Activated CD4-positive, alpha-beta memory T cell treated with anti-CD3 and anti-CD28 coated beads, Interleukin-2, amount 10 ng/mL, durations not matched to agents 7 days and 5 days (primary cell): ENCODE measurements at regions not wholly inside any gene's neighbourhood (a gene's known extent, or its start where the extent isn't known, plus 50 kb on each side); places are given as distances from the start of the nearest gene placed in this dataset.
"Not testable (repeated sequence)": the region's sequence is repeated elsewhere in the genome, so short reads cannot be mapped to it uniquely, and the experiment has no call there.

Source experiments
- CTCF ChIA-PET: fragments of 350-600 bp; sonication (Branson Sonifier 250); formaldehyde crosslinking; loops from one replicate; lab custom pipeline; 2021; ENCODE audit warnings: antibody characterized with exemption, inconsistent platforms; lab: Charles Lee
- POLR2A ChIA-PET: fragments of 350-600 bp; sonication (Branson Sonifier 250); formaldehyde crosslinking; loops from one replicate; lab custom pipeline; 2021; ENCODE audit warnings: antibody characterized with exemption; lab: Charles Lee
- DNase-seq: peaks from one replicate; pipeline ENCODE4 v3.0.0-alpha.2; 2020
- H3K27ac Mint-ChIP-seq: one replicate; pipeline ENCODE4 v1.8.0; 2021; ENCODE audit warnings: mild to moderate bottlenecking, mixed read lengths
- H3K27me3 Mint-ChIP-seq: one replicate; pipeline ENCODE4 v1.8.0; 2021; ENCODE audit warnings: mixed read lengths
- H3K36me3 Mint-ChIP-seq: one replicate; pipeline ENCODE4 v1.8.0; 2021; ENCODE audit warnings: low read depth, mixed read lengths
- H3K4me1 Mint-ChIP-seq: one replicate; pipeline ENCODE4 v1.8.0; 2021; ENCODE audit warnings: mixed read lengths
- H3K4me3 Mint-ChIP-seq: one replicate; pipeline ENCODE4 v1.8.0; 2021; ENCODE audit warnings: mild to moderate bottlenecking, mixed read lengths
- H3K9me3 Mint-ChIP-seq: one replicate; pipeline ENCODE4 v1.8.0; 2021; ENCODE audit warnings: mixed read lengths

GRCh38 chr1:57553666-57554065, 129.8 kb upstream of the DAB1 start:
- Mint-ChIP-seq H3K4me1 (no peaks in the 10 kb centered on the region), H3K27me3 (no peaks in the 10 kb centered on the region)

GRCh38 chr1:57551476-57551875, 127.6 kb upstream of the DAB1 start:
- ChIA-PET POLR2A (no interaction called here), CTCF (no interaction called here)
- no peaks in the 10 kb centered on the region for H3K36me3 Mint-ChIP-seq
- H3K27ac Mint-ChIP-seq: no peak overlapping the region
- no peak overlapping the region for H3K4me3 Mint-ChIP-seq
- no peak for DNase-seq
- no peaks in the 10 kb centered on the region for H3K4me1 Mint-ChIP-seq
- no peaks in the 10 kb centered on the region for H3K9me3 Mint-ChIP-seq
- no peaks in the 10 kb centered on the region for H3K27me3 Mint-ChIP-seq

More at GRCh38 chr1:57553666-57554065, 129.8 kb upstream of the DAB1 start:
- no peak for DNase-seq
- H3K9me3 Mint-ChIP-seq: peaks cover 2% of the 10 kb centered on the region
- ChIA-PET CTCF (no interaction called here), POLR2A (no interaction called here)
- H3K36me3 Mint-ChIP-seq: no peaks in the 10 kb centered on the region
- no peak overlapping the region for H3K27ac Mint-ChIP-seq
- no peak overlapping the region for H3K4me3 Mint-ChIP-seq

GRCh38 chr1:57550092-57550491, 126.2 kb upstream of the DAB1 start:
- Mint-ChIP-seq H3K27ac (no peak overlapping the region), H3K4me1 (no peaks in the 10 kb centered on the region), H3K36me3 (no peaks in the 10 kb centered on the region), H3K27me3 (no peaks in the 10 kb centered on the region), H3K4me3 (no peak overlapping the region), H3K9me3 (no peaks in the 10 kb centered on the region)
- CTCF ChIA-PET: interaction anchor here (1.3 kb wide), 1 partner anchor 40 kb away, joined by 3 read pairs; no protein-coding TSS in a partner anchor
- POLR2A ChIA-PET: no interaction called here
- DNase-seq: no peak

GRCh38 chr1:57549300-57549699, 125.4 kb upstream of the DAB1 start:
- Mint-ChIP-seq H3K27ac (no peak overlapping the region), H3K9me3 (no peaks in the 10 kb centered on the region), H3K36me3 (no peaks in the 10 kb centered on the region), H3K4me3 (no peak overlapping the region), H3K27me3 (no peaks in the 10 kb centered on the region), H3K4me1 (no peaks in the 10 kb centered on the region)
- DNase-seq: no peak
- CTCF ChIA-PET: interaction anchor here (1.3 kb wide), 1 partner anchor 39 kb away, joined by 3 read pairs; no protein-coding TSS in a partner anchor
- POLR2A ChIA-PET: no interaction called here

- POLR2A ChIA-PET: no interaction called here
- H3K36me3 Mint-ChIP-seq: no peaks in the 10 kb centered on the region
Measured at GRCh38 chr1:57546549-57547330, 122.9 kb upstream of the DAB1 start.

GRCh38 chr1:57544345-57544744, 120.5 kb upstream of the DAB1 start:
- no peak overlapping the region for H3K4me3 Mint-ChIP-seq
- no peaks in the 10 kb centered on the region for H3K36me3 Mint-ChIP-seq
- CTCF ChIA-PET: no interaction called here
- no peak for DNase-seq
- no peak overlapping the region for H3K27ac Mint-ChIP-seq
- no peaks in the 10 kb centered on the region for H3K9me3 Mint-ChIP-seq
- H3K27me3 Mint-ChIP-seq: no peaks in the 10 kb centered on the region
- no peaks in the 10 kb centered on the region for H3K4me1 Mint-ChIP-seq
- POLR2A ChIA-PET: no interaction called here

More at GRCh38 chr1:57546549-57547330, 122.9 kb upstream of the DAB1 start:
- Mint-ChIP-seq H3K9me3 (no peaks in the 10 kb centered on the region), H3K4me1 (no peaks in the 10 kb centered on the region), H3K4me3 (no peak overlapping the region), H3K27me3 (no peaks in the 10 kb centered on the region), H3K27ac (no peak overlapping the region)
- DNase-seq: no peak
- CTCF ChIA-PET: no interaction called here

GRCh38 chr1:57536749-57537423, 113.0 kb upstream of the DAB1 start:
- Mint-ChIP-seq H3K27ac (no peak overlapping the region), H3K4me3 (no peak overlapping the region), H3K9me3 (no peaks in the 10 kb centered on the region), H3K36me3 (no peaks in the 10 kb centered on the region), H3K4me1 (no peaks in the 10 kb centered on the region), H3K27me3 (no peaks in the 10 kb centered on the region)
- ChIA-PET POLR2A (no interaction called here), CTCF (no interaction called here)
- no peak for DNase-seq

- DNase-seq: no peak
- Mint-ChIP-seq H3K4me1 (no peaks in the 10 kb centered on the region), H3K27me3 (no peaks in the 10 kb centered on the region), H3K9me3 (no peaks in the 10 kb centered on the region), H3K36me3 (no peaks in the 10 kb centered on the region), H3K27ac (no peak overlapping the region), H3K4me3 (no peak overlapping the region)
- ChIA-PET CTCF (no interaction called here), POLR2A (no interaction called here)
Measured at GRCh38 chr1:57532299-57532698, 108.4 kb upstream of the DAB1 start.

- H3K4me3 Mint-ChIP-seq, DNase-seq, H3K27ac Mint-ChIP-seq, H3K9me3 Mint-ChIP-seq, POLR2A ChIA-PET, CTCF ChIA-PET, H3K4me1 Mint-ChIP-seq, H3K27me3 Mint-ChIP-seq, H3K36me3 Mint-ChIP-seq: not testable (repeated sequence)
Measured at GRCh38 chr1:57530911-57531260, 107.0 kb upstream of the DAB1 start.

GRCh38 chr1:57530206-57530910, 106.5 kb upstream of the DAB1 start:
- no peaks in the 10 kb centered on the region for H3K9me3 Mint-ChIP-seq
- no peaks in the 10 kb centered on the region for H3K4me1 Mint-ChIP-seq
- POLR2A ChIA-PET: no interaction called here
- DNase-seq: no peak
- CTCF ChIA-PET: no interaction called here
- H3K36me3 Mint-ChIP-seq: no peaks in the 10 kb centered on the region
- no peaks in the 10 kb centered on the region for H3K27me3 Mint-ChIP-seq
- H3K27ac Mint-ChIP-seq: no peak overlapping the region
- H3K4me3 Mint-ChIP-seq: no peak overlapping the region

GRCh38 chr1:57522575-57522974, 98.7 kb upstream of the DAB1 start:
- no peaks in the 10 kb centered on the region for H3K27me3 Mint-ChIP-seq
- H3K4me3 Mint-ChIP-seq: no peak overlapping the region
- H3K9me3 Mint-ChIP-seq: no peaks in the 10 kb centered on the region
- no peaks in the 10 kb centered on the region for H3K4me1 Mint-ChIP-seq
- no peak overlapping the region for H3K27ac Mint-ChIP-seq
- no peaks in the 10 kb centered on the region for H3K36me3 Mint-ChIP-seq
- no peak for DNase-seq
- POLR2A ChIA-PET: no interaction called here
- CTCF ChIA-PET: no interaction called here

- Mint-ChIP-seq H3K27ac (no peak overlapping the region), H3K4me1 (no peaks in the 10 kb centered on the region), H3K9me3 (no peaks in the 10 kb centered on the region), H3K36me3 (no peaks in the 10 kb centered on the region), H3K4me3 (no peak overlapping the region), H3K27me3 (no peaks in the 10 kb centered on the region)
- ChIA-PET CTCF (no interaction called here), POLR2A (no interaction called here)
- no peak for DNase-seq
Measured at GRCh38 chr1:57520743-57521515, 97.1 kb upstream of the DAB1 start.

GRCh38 chr1:57518496-57518895, 94.6 kb upstream of the DAB1 start:
- Mint-ChIP-seq H3K4me1 (no peaks in the 10 kb centered on the region), H3K9me3 (no peaks in the 10 kb centered on the region), H3K4me3 (no peak overlapping the region), H3K27me3 (no peaks in the 10 kb centered on the region), H3K27ac (no peak overlapping the region), H3K36me3 (no peaks in the 10 kb centered on the region)
- ChIA-PET POLR2A (no interaction called here), CTCF (no interaction called here)
- no peak for DNase-seq
